Sigmoid colon (tissue), 6 donors: ENCODE measurements at regions not wholly inside any gene's neighbourhood (a gene's known extent, or its start where the extent isn't known, plus 50 kb on each side); places are given as distances from the start of the nearest gene placed in this dataset.

Experiments
- DNase-seq: peaks from one replicate; pipeline ENCODE4 v3.0.0-alpha.2; 2019
- H3K27ac ChIP-seq, 4 donors: fragments of 200-600 bp; sonication (generic); one replicate each; pipeline ENCODE4 v1.5.1; 2016 to 2019; ENCODE audit warnings: mild to moderate bottlenecking in 1 of 4
- H3K27me3 ChIP-seq, 3 donors: fragments of 200-600 bp; sonication (generic); one replicate each; pipeline ENCODE4 v1.5.1; 2019; ENCODE audit warnings: mild to moderate bottlenecking in 1 of 3
- H3K36me3 ChIP-seq, 4 donors: fragments of 200-600 bp; sonication (generic); one replicate each; pipeline ENCODE4 v1.5.1; 2016 to 2019
- H3K4me1 ChIP-seq, 4 donors: fragments of 200-600 bp; sonication (generic); one replicate each; pipeline ENCODE4 v1.5.1; 2017 to 2019
- H3K4me3 ChIP-seq, 4 donors: fragments of 200-600 bp; sonication (generic); one replicate each; pipeline ENCODE4 v1.5.1; 2017 to 2019; ENCODE audit warnings: mild to moderate bottlenecking in 2 of 4, moderate library complexity in 1 of 4
- H3K9me3 ChIP-seq, 4 donors: fragments of 200-600 bp in 3 of 4; sonication (generic) in 3 of 4; one replicate each; pipeline versions ENCODE4 v1.5.1 to v1.6.1; 2013 to 2019
- CTCF ChIP-seq, 4 experiments: fragments of 450-650 bp in 3 of 4; fragments of 200-600 bp in 1 of 4; IDR thresholded peaks; one replicate each; pipeline ENCODE4 v1.5.1; 2016 to 2019; ENCODE audit warnings: antibody characterized with exemption in 4 of 4, mild to moderate bottlenecking in 3 of 4, moderate library complexity in 2 of 4
- EP300 ChIP-seq, 4 donors: sonication (generic); formaldehyde crosslinking; IDR thresholded peaks; one replicate each; pipeline ENCODE4 v1.6.1; 2017; ENCODE audit warnings: antibody characterized with exemption in 4 of 4
- POLR2A ChIP-seq, 2 donors: fragments of 450-650 bp; IDR thresholded peaks; one replicate each; pipeline ENCODE4 v1.6.1; 2016; ENCODE audit warnings: antibody characterized with exemption in 2 of 2, mild to moderate bottlenecking in 2 of 2, moderate library complexity in 2 of 2
- POLR2AphosphoS5 ChIP-seq, 4 donors: sonication (generic); formaldehyde crosslinking; IDR thresholded peaks; one replicate each; pipeline ENCODE4 v1.6.1; 2017; ENCODE audit warnings: antibody characterized with exemption in 4 of 4
- WGBS, 2 donors: extraction: QIAGEN DNeasy Blood & Tissue Kit; methylation state at CpG; one replicate each; pipeline ENCODE4 v1.1.7; 2013; 5-methylcytosine and 5-hydroxymethylcytosine counted together
- intact Hi-C: fragments of 100-400 bp; cut with DNase I; formaldehyde crosslinking; loops from one replicate; pipeline ENCODE4 v1.15.1; 2023
- donor health status: healthy with polysubstance abuse.
- donor health status: healthy.

GRCh38 chr6:168380956-168381605, 59.9 kb upstream of the SMOC2 start:
- no peaks in the 10 kb centered on the region for H3K27me3 ChIP-seq
- TF ChIP-seq CTCF (IDR thresholded peaks at IDR 0.05) (no peak), POLR2AphosphoS5 (IDR thresholded peaks at IDR 0.05) (no peak), EP300 (IDR thresholded peaks at IDR 0.05) (no peak), POLR2A (IDR thresholded peaks at IDR 0.05) (no peak)
- no peak overlapping the region for H3K27ac ChIP-seq
- H3K36me3 ChIP-seq, result no peaks in the 10 kb centered on the region
- H3K4me1 ChIP-seq, result peaks cover 0 to 14% (median 8%) of the 10 kb centered on the region in 4 donors
- DNase-seq, result peak; percentile 55
- H3K9me3 ChIP-seq, result no peaks in the 10 kb centered on the region
- 79 to 85% methylated on average over 16 of the region's 16 CpGs for WGBS, 2 donors
- intact Hi-C loops, result no loop called here
- no peak overlapping the region for H3K4me3 ChIP-seq

- TF ChIP-seq CTCF (IDR thresholded peaks at IDR 0.05) (no peak), EP300 (IDR thresholded peaks at IDR 0.05) (no peak)
These were observed 59.1 kb upstream of the SMOC2 start for GRCh38 chr6:168381726-168382458.

GRCh38 chr6:168383062-168383854, 57.7 kb upstream of the SMOC2 start:
- H3K27me3 ChIP-seq, result no peaks in the 10 kb centered on the region
- H3K4me1 ChIP-seq, result peaks cover 0 to 14% (median 8%) of the 10 kb centered on the region in 4 donors
- no peak for TF ChIP-seq POLR2A (IDR thresholded peaks at IDR 0.05)
- intact Hi-C loops, result no loop called here
- 84% methylated on average over 46 of the region's 46 CpGs for WGBS, 2 donors
- H3K36me3 ChIP-seq, result no peaks in the 10 kb centered on the region
- no peak for DNase-seq
- H3K4me3 ChIP-seq, result no peak overlapping the region
- no peaks in the 10 kb centered on the region for H3K9me3 ChIP-seq
- no peak overlapping the region for H3K27ac ChIP-seq

More at GRCh38 chr6:168381726-168382458, 59.1 kb upstream of the SMOC2 start:
- DNase-seq, result peak; percentile 46
- Histone ChIP-seq H3K27ac (no peak overlapping the region), H3K9me3 (no peaks in the 10 kb centered on the region), H3K4me3 (no peak overlapping the region), H3K4me1 (peaks cover 0 to 14% (median 8%) of the 10 kb centered on the region in 4 donors), H3K27me3 (no peaks in the 10 kb centered on the region), H3K36me3 (no peaks in the 10 kb centered on the region)
- 92 to 95% methylated on average over 24 of the region's 24 CpGs for WGBS, 2 donors
- intact Hi-C loops, result no loop called here

GRCh38 chr6:168384045-168385036, 56.6 kb upstream of the SMOC2 start:
- 77 to 89% methylated on average over 31 of the region's 31 CpGs for WGBS, 2 donors
- H3K27me3 ChIP-seq, result no peaks in the 10 kb centered on the region
- DNase-seq, result peak; percentile 61
- peaks cover 0 to 14% (median 8%) of the 10 kb centered on the region in 4 donors for H3K4me1 ChIP-seq
- H3K27ac ChIP-seq, result peak overlapping the region in 2 of 4 donors; percentile 28 to 48
- TF ChIP-seq POLR2A (IDR thresholded peaks at IDR 0.05) (no peak), CTCF (IDR thresholded peaks at IDR 0.05) (no peak), POLR2AphosphoS5 (IDR thresholded peaks at IDR 0.05) (no peak), EP300 (IDR thresholded peaks at IDR 0.05) (no peak)
- no peaks in the 10 kb centered on the region for H3K36me3 ChIP-seq
- H3K9me3 ChIP-seq, result no peaks in the 10 kb centered on the region
- intact Hi-C loops, result no loop called here
- no peak overlapping the region for H3K4me3 ChIP-seq
